IMR-90 (cell line): ENCODE measurements at regions not wholly inside any gene's neighbourhood (a gene's known extent, or its start where the extent isn't known, plus 50 kb on each side); places are given as distances from the start of the nearest gene placed in this dataset.

Experiments used
- ATAC-seq: fragments of 200-7000 bp; cut with Tn5 transposase; 2 replicates; pipeline ENCODE4 v1.9.1; 2020; ENCODE audit warnings: low read depth, mild to moderate bottlenecking, moderate library complexity
- BruUV-seq: library from RNA; stranded (reverse); fragments of 400-500 nt; replicated peaks from 2 replicates; lab custom pipeline; 2021; lab: Mats Ljungman, UMichigan
- CTCF ChIA-PET: fragments of 300-600 bp; formaldehyde crosslinking; extraction: SDS; loops from one replicate; lab custom pipeline; 2021; ENCODE audit warnings: antibody characterized with exemption; lab: Yijun Ruan, JAX
- POLR2A ChIA-PET: fragments of 300-600 bp; sonication (Branson Sonifier 250); formaldehyde crosslinking; loops from one replicate; lab custom pipeline; 2022; ENCODE audit warnings: antibody characterized with exemption; ENCODE audit not compliant: unreplicated experiment; lab: Charles Lee
- DNase-seq: peaks from one replicate; pipeline ENCODE4 v3.0.0; 2013
- H2AFZ ChIP-seq: replicated peaks from 2 replicates; pipeline ENCODE3; 2013; ENCODE audit warnings: low read length, mild to moderate bottlenecking; ENCODE audit not compliant: poor library complexity
- H2AK5ac ChIP-seq: 2 replicates; pipeline ENCODE4 v1.6.1; 2013; ENCODE audit warnings: low read depth, low read length, inconsistent platforms
- H2AK9ac ChIP-seq: replicated peaks from 2 replicates; pipeline ENCODE3; 2013; ENCODE audit warnings: mild to moderate bottlenecking, low read depth, low read length, moderate library complexity; ENCODE audit not compliant: poor library complexity
- H2BK120ac ChIP-seq: 2 replicates; pipeline ENCODE4 v1.6.1; 2013; ENCODE audit warnings: low read depth, low read length, inconsistent platforms
- H2BK15ac ChIP-seq: 3 replicates; pipeline ENCODE4 v1.6.1; 2013; ENCODE audit warnings: low read depth, low read length, inconsistent platforms
- H2BK20ac ChIP-seq: 2 replicates; pipeline ENCODE4 v1.6.1; 2013; ENCODE audit warnings: low read depth, mild to moderate bottlenecking, inconsistent platforms, low read length, moderate library complexity
- H2BK5ac ChIP-seq: 2 replicates; pipeline ENCODE4 v1.6.1; 2013; ENCODE audit warnings: mild to moderate bottlenecking, low read depth, low read length, inconsistent platforms; ENCODE audit not compliant: poor library complexity, severe bottlenecking
- H3K14ac ChIP-seq: replicated peaks from 2 replicates; pipeline ENCODE4 v1.6.1; 2013; ENCODE audit warnings: low read depth, low read length, inconsistent platforms
- H3K18ac ChIP-seq: 2 replicates; pipeline ENCODE4 v1.6.1; 2013; ENCODE audit warnings: low read depth, low read length, control low read depth
- H3K23ac ChIP-seq: 2 replicates; pipeline ENCODE4 v1.6.1; 2013; ENCODE audit warnings: low read depth, low read length, inconsistent platforms
- H3K27ac ChIP-seq: 2 replicates; pipeline ENCODE4 v1.5.1; 2013; ENCODE audit warnings: mild to moderate bottlenecking, control low read depth, low read length; ENCODE audit not compliant: insufficient read depth
- H3K27me3 ChIP-seq: 2 replicates; pipeline ENCODE4 v1.6.1; 2013; ENCODE audit warnings: low read length; ENCODE audit not compliant: control insufficient read depth, insufficient read depth
- H3K36me3 ChIP-seq: 2 replicates; pipeline ENCODE4 v1.6.1; 2013; ENCODE audit warnings: low read length, mixed read lengths; ENCODE audit not compliant: control insufficient read depth, insufficient read depth
- H3K4ac ChIP-seq: 2 replicates; pipeline ENCODE4 v1.6.1; 2013; ENCODE audit warnings: low read depth, low read length, inconsistent platforms
- H3K4me1 ChIP-seq: 2 replicates; pipeline ENCODE4 v1.6.1; 2013; ENCODE audit warnings: low read length, mixed read lengths; ENCODE audit not compliant: control insufficient read depth, insufficient read depth
- H3K4me2 ChIP-seq: 2 replicates; pipeline ENCODE4 v1.6.1; 2013; ENCODE audit warnings: low read depth, mild to moderate bottlenecking, control low read depth, low read length, moderate library complexity
- H3K4me3 ChIP-seq: 2 replicates; pipeline ENCODE4 v1.5.1; 2013; ENCODE audit warnings: low read depth, mild to moderate bottlenecking, control low read depth, low read length, moderate library complexity; ENCODE audit not compliant: insufficient read depth
- H3K56ac ChIP-seq: 2 replicates; pipeline ENCODE4 v1.6.1; 2013; ENCODE audit warnings: low read length, inconsistent platforms; ENCODE audit not compliant: insufficient read depth; ENCODE audit errors: extremely low read depth
- H3K79me1 ChIP-seq, 2 experiments: 2 replicates each; pipeline ENCODE4 v1.6.1; 2013; ENCODE audit warnings: low read length in 2 of 2, inconsistent platforms in 1 of 2, low read depth in 1 of 2
- H3K9ac ChIP-seq: 2 replicates; pipeline ENCODE4 v1.6.1; 2013; ENCODE audit warnings: low read depth, low read length, control low read depth
- H3K9me1 ChIP-seq: 2 replicates; pipeline ENCODE4 v1.6.1; 2013; ENCODE audit warnings: low read length, inconsistent platforms; ENCODE audit not compliant: insufficient read depth
- H3K9me3 ChIP-seq: 2 replicates; pipeline ENCODE4 v1.6.1; 2013; ENCODE audit warnings: low read length; ENCODE audit not compliant: control insufficient read depth, insufficient read depth
- H4K20me1 ChIP-seq: 2 replicates; pipeline ENCODE4 v1.6.1; 2013; ENCODE audit warnings: low read length, inconsistent platforms; ENCODE audit not compliant: insufficient read depth
- H4K5ac ChIP-seq: 2 replicates; pipeline ENCODE4 v1.6.1; 2013; ENCODE audit warnings: mild to moderate bottlenecking, low read depth, low read length, control low read depth
- H4K8ac ChIP-seq, 2 experiments: 2 replicates each; pipeline ENCODE4 v1.6.1; 2013; ENCODE audit warnings: low read depth in 2 of 2, low read length in 2 of 2, control low read depth in 1 of 2, inconsistent platforms in 1 of 2
- H4K91ac ChIP-seq: 2 replicates; pipeline ENCODE4 v1.6.1; 2013; ENCODE audit warnings: low read depth, low read length, inconsistent platforms; ENCODE audit not compliant: insufficient read depth
- BHLHE40 ChIP-seq: fragments of 150-350 bp; IDR thresholded peaks from 2 replicates; pipeline ENCODE4 v1.6.1; 2016; ENCODE audit warnings: mild to moderate bottlenecking, low read depth, low read length
- CHD1 ChIP-seq: IDR thresholded peaks from 2 replicates; pipeline ENCODE4 v1.6.1; 2012; ENCODE audit warnings: low read depth, low read length, improper control_type of control experiment
- CTCF ChIP-seq: conservative IDR thresholded peaks from 2 replicates; pipeline ENCODE4 v1.5.1; 2012; ENCODE audit warnings: mild to moderate bottlenecking, low read depth, low read length, improper control_type of control experiment
- MAZ ChIP-seq: IDR thresholded peaks from 2 replicates; pipeline ENCODE4 v1.6.1; 2012; ENCODE audit warnings: low read depth, mild to moderate bottlenecking, low read length, improper control_type of control experiment, moderate library complexity, borderline replicate concordance
- NFE2L2 ChIP-seq: fragments of 150-350 bp; IDR thresholded peaks from 2 replicates; pipeline ENCODE4 v1.6.1; 2016; ENCODE audit warnings: low read depth, mild to moderate bottlenecking, low read length
- USF2 ChIP-seq: fragments of 150-350 bp; IDR thresholded peaks from 2 replicates; pipeline ENCODE4 v1.6.1; 2017; ENCODE audit warnings: mild to moderate bottlenecking, antibody characterized with exemption, low read length, low read depth
- WGBS, 2 experiments: methylation state at CpG; one replicate each; pipeline versions ENCODE4 v1.1.5 to v1.1.7; 2013; ENCODE audit warnings: missing lambda C conversion rate in 2 of 2; ENCODE audit not compliant: insufficient read length in 1 of 2; ENCODE audit errors: extremely low coverage in 2 of 2; 5-methylcytosine and 5-hydroxymethylcytosine counted together
- dilution Hi-C: fragments of 300-500 bp; cut with HindIII; formaldehyde crosslinking; loops from one replicate; pipeline ENCODE4 v1.14.3; 2018; ENCODE audit warnings: low sequenced_read_pairs; ENCODE audit not compliant: unreplicated experiment
- in situ Hi-C: fragments of 300-500 bp; cut with MboI; formaldehyde crosslinking; loops from 3 replicates; pipeline ENCODE4 v1.14.3; 2019; ENCODE audit warnings: low sequenced_read_pairs, inconsistent platforms, mixed read lengths
- intact Hi-C: fragments of 100-400 bp; cut with micrococcal nuclease; formaldehyde crosslinking; loops from 2 replicates; pipeline ENCODE4 v1.10.0; 2022

- Histone ChIP-seq H4K8ac (no peak overlapping the region), H3K4me1 (peaks cover 7% of the 10 kb centered on the region), H4K20me1 (no peaks in the 10 kb centered on the region), H3K4me3 (no peak overlapping the region), H2BK15ac (0 out of 3 replicates have a peak overlapping the region, but pooled peaks have one; percentile 12), H2BK120ac (no peak overlapping the region; the same call in 1 of the 2 replicates), H3K18ac (no peak overlapping the region), H2BK5ac (no peak overlapping the region), H4K5ac (no peak overlapping the region), H2AK5ac (no peak overlapping the region), H2BK20ac (no peak overlapping the region), H4K91ac (no peak overlapping the region), H3K9ac (no peak overlapping the region), H3K9me1 (peaks cover 7% of the 10 kb centered on the region), H3K56ac (no peak overlapping the region), H3K27ac (no peak overlapping the region), H3K36me3 (no peaks in the 10 kb centered on the region), H3K4me2 (no peak overlapping the region), H3K4ac (peak overlapping the region; percentile 19; the same call in 1 of the 2 replicates), H3K27me3 (no peaks in the 10 kb centered on the region), H3K9me3 (peaks cover 2% of the 10 kb centered on the region; the same call in 1 of the 2 replicates), H2AFZ (no peak overlapping the region), H3K79me1 (no peaks in the 10 kb centered on the region), H3K14ac (no peak overlapping the region), H3K23ac (no peak overlapping the region), H2AK9ac (no peak overlapping the region)
- TF ChIP-seq BHLHE40 (no peak), CTCF (no peak), MAZ (no peak), USF2 (no peak), NFE2L2 (no peak), CHD1 (no peak)
- intact Hi-C loops (no loop called here), in situ Hi-C loops (loop anchor here (10.0 kb wide), 1 partner anchor 379 kb away; no protein-coding TSS in a partner anchor), dilution Hi-C loops (no loop called here)
- CTCF ChIA-PET: interaction anchor here (1.0 kb wide), 1 partner anchor 366 kb away, joined by 3 read pairs; no protein-coding TSS in a partner anchor
- BruUV-seq: no TSS peak
- POLR2A ChIA-PET: no interaction called here
- 93% methylated on average over 2 of the region's 16 CpGs; no CpG with 5 or more reads in 1 of the 2 experiments for WGBS, 2 experiments
- DNase-seq (no peak), ATAC-seq (no peak)
Observed at GRCh38 chr2:42856106-42856860, 63.9 kb upstream of the HAAO start.
